ENCODE measurements at regions not wholly inside any gene's neighbourhood (a gene's known extent, or its start where the extent isn't known, plus 50 kb on each side); places are given as distances from the start of the nearest gene placed in this dataset.

DNA sequence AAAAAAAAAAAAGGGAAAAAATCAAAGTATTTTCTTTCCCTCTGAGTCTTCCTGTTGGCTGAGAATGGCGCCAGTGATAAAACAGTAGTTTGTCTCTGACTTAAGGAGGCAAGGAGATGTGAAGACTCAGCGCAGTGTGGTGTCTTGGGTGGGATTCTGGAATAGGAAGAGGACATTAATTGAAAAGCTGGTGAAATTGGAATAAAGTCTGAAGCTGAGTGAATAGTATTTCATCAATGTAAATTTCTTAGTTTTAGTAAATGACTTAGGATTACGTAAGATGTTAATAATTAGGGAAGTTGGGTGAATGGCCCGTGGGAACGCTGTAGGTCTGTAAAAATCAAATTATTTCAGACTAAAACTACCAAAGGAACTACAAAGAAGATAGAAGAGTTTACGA, 122.8 kb upstream of the ZNF217 start:
- TF ChIP-seq, protein P1, sequence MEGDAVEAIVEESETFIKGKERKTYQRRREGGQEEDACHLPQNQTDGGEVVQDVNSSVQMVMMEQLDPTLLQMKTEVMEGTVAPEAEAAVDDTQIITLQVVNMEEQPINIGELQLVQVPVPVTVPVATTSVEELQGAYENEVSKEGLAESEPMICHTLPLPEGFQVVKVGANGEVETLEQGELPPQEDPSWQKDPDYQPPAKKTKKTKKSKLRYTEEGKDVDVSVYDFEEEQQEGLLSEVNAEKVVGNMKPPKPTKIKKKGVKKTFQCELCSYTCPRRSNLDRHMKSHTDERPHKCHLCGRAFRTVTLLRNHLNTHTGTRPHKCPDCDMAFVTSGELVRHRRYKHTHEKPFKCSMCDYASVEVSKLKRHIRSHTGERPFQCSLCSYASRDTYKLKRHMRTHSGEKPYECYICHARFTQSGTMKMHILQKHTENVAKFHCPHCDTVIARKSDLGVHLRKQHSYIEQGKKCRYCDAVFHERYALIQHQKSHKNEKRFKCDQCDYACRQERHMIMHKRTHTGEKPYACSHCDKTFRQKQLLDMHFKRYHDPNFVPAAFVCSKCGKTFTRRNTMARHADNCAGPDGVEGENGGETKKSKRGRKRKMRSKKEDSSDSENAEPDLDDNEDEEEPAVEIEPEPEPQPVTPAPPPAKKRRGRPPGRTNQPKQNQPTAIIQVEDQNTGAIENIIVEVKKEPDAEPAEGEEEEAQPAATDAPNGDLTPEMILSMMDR (IDR thresholded peaks at IDR 0.05), result no peak
- TF ChIP-seq POLR2AphosphoS5 (IDR thresholded peaks at IDR 0.05; ENCODE audit: insufficient read depth in 1 of 2, low read depth in 1 of 2), result no peak
- no peak for TF ChIP-seq POLR2A (IDR thresholded peaks at IDR 0.05)

Data from vagina (tissue), 2 donors.